H1 (cell line): ENCODE measurements at regions not wholly inside any gene's neighbourhood (a gene's known extent, or its start where the extent isn't known, plus 50 kb on each side); places are given as distances from the start of the nearest gene placed in this dataset.

Experiments
- CTCF ChIA-PET: fragments of 300-600 bp; sonication (Branson Sonifier 250); formaldehyde crosslinking; loops from one replicate; lab custom pipeline; 2021; ENCODE audit not compliant: partially characterized antibody; lab: Charles Lee
- POLR2A ChIA-PET: fragments of 300-600 bp; sonication (Branson Sonifier 250); formaldehyde crosslinking; loops from one replicate; lab custom pipeline; 2021; ENCODE audit warnings: inconsistent platforms; ENCODE audit not compliant: partially characterized antibody; lab: Charles Lee
- DNase-seq, 2 experiments: peaks; one replicate each; pipeline versions ENCODE4 v3.0.0 to v3.0.0-alpha.2; 2010 to 2022; ENCODE audit warnings: low spot score in 2 of 2, low read depth in 1 of 2, mixed read lengths in 1 of 2
- FAIRE-seq: peaks from 2 replicates; lab custom pipeline; 2011; peaks lifted over from hg19 to GRCh38; lab: Jason Lieb, UNC
- H2AFZ ChIP-seq: 2 replicates; pipeline ENCODE4 v1.8.1; 2012; ENCODE audit warnings: low read length, inconsistent platforms
- H2AK5ac ChIP-seq: 2 replicates; pipeline ENCODE4 v1.6.1; 2013; ENCODE audit warnings: low read depth, low read length
- H2BK120ac ChIP-seq: replicated peaks from 2 replicates; pipeline ENCODE3; 2013; ENCODE audit warnings: low read depth, low read length, inconsistent platforms
- H2BK12ac ChIP-seq: 2 replicates; pipeline ENCODE4 v1.6.1; 2013; ENCODE audit warnings: low read depth, low read length
- H2BK15ac ChIP-seq: 2 replicates; pipeline ENCODE4 v1.6.1; 2013; ENCODE audit warnings: low read length
- H2BK20ac ChIP-seq: 2 replicates; pipeline ENCODE4 v1.6.1; 2013; ENCODE audit warnings: low read length
- H2BK5ac ChIP-seq: 2 replicates; pipeline ENCODE4 v1.6.1; 2013; ENCODE audit warnings: low read depth, low read length
- H3K14ac ChIP-seq: 2 replicates; pipeline ENCODE4 v1.6.1; 2013; ENCODE audit warnings: inconsistent platforms; ENCODE audit not compliant: insufficient read length
- H3K18ac ChIP-seq: 2 replicates; pipeline ENCODE4 v1.6.1; 2013; ENCODE audit warnings: low read length; ENCODE audit errors: extremely low read depth
- H3K23ac ChIP-seq: 2 replicates; pipeline ENCODE4 v1.6.1; 2013; ENCODE audit warnings: inconsistent platforms; ENCODE audit not compliant: insufficient read length
- H3K23me2 ChIP-seq: 2 replicates; pipeline ENCODE4 v1.6.1; 2013; ENCODE audit warnings: low read depth, low read length
- H3K27ac ChIP-seq: 2 replicates; pipeline ENCODE4 v1.6.1; 2011; ENCODE audit warnings: low read depth, low read length, inconsistent platforms
- H3K27me3 ChIP-seq, 4 experiments: replicated peaks in 1 of 4; 1 replicate in 1 of 4; 2 replicates in 3 of 4; pipeline versions ENCODE4 v1.6.1 to v1.8.1; 2011 to 2013; ENCODE audit warnings: low read length in 3 of 4, mild to moderate bottlenecking in 3 of 4, inconsistent platforms in 2 of 4, mixed read lengths in 2 of 4, moderate library complexity in 1 of 4; ENCODE audit not compliant: control insufficient read depth in 3 of 4, insufficient read depth in 3 of 4; ENCODE audit errors: extremely low read depth in 1 of 4
- H3K36me3 ChIP-seq, 4 experiments: 2 replicates each; pipeline versions ENCODE4 v1.6.1 to v1.8.1; 2011 to 2013; ENCODE audit warnings: mild to moderate bottlenecking in 4 of 4, low read length in 3 of 4, moderate library complexity in 2 of 4, control low read depth in 1 of 4, inconsistent platforms in 1 of 4; ENCODE audit not compliant: insufficient read depth in 4 of 4, control insufficient read depth in 2 of 4
- H3K4ac ChIP-seq: replicated peaks from 2 replicates; pipeline ENCODE3; 2013; ENCODE audit warnings: low read length, low read depth, mixed read lengths, inconsistent platforms; ENCODE audit not compliant: insufficient read length
- H3K4me1 ChIP-seq, 4 experiments: replicated peaks in 1 of 4; 1 replicate in 1 of 4; 2 replicates in 3 of 4; pipeline versions ENCODE4 v1.6.1 to v1.8.1; 2011 to 2013; ENCODE audit warnings: low read length in 3 of 4, inconsistent platforms in 2 of 4, mixed read lengths in 1 of 4; ENCODE audit not compliant: insufficient read depth in 4 of 4, control insufficient read depth in 3 of 4
- H3K4me2 ChIP-seq, 2 experiments: 2 replicates each; pipeline versions ENCODE4 v1.6.1 to v1.8.1; 2011 to 2013; ENCODE audit warnings: low read depth in 2 of 2, low read length in 2 of 2, control low read depth in 1 of 2, inconsistent platforms in 1 of 2, mild to moderate bottlenecking in 1 of 2; ENCODE audit not compliant: insufficient read depth in 1 of 2
- H3K4me3 ChIP-seq, 4 experiments: fragments of 200-600, 300-600 bp in 1 of 4; sonication (generic), shearing (Covaris generic), sonication (Bioruptor Twin) in 1 of 4; 2 replicates each; pipeline versions ENCODE4 v1.5.1 to v1.8.1; 2011 to 2016; ENCODE audit warnings: low read length in 4 of 4, low read depth in 3 of 4, control low read depth in 2 of 4, inconsistent platforms in 2 of 4, mild to moderate bottlenecking in 2 of 4, mixed read lengths in 1 of 4, moderate library complexity in 1 of 4; ENCODE audit not compliant: insufficient read depth in 2 of 4; ENCODE audit errors: extremely low read depth in 1 of 4
- H3K56ac ChIP-seq: replicated peaks from 2 replicates; pipeline ENCODE3; 2013; ENCODE audit warnings: low read depth, mild to moderate bottlenecking, mixed read lengths, low read length, inconsistent platforms; ENCODE audit not compliant: insufficient read length
- H3K79me1 ChIP-seq: 2 replicates; pipeline ENCODE4 v1.6.1; 2013; ENCODE audit warnings: low read depth, low read length, control low read depth
- H3K79me2 ChIP-seq, 2 experiments: 2 replicates each; pipeline versions ENCODE4 v1.6.1 to v1.8.1; 2012 to 2013; ENCODE audit warnings: low read length in 2 of 2, mild to moderate bottlenecking in 2 of 2, inconsistent platforms in 1 of 2; ENCODE audit not compliant: insufficient read depth in 2 of 2, control insufficient read depth in 1 of 2
- H3K9ac ChIP-seq, 4 experiments: replicated peaks in 1 of 4; 1 replicate in 1 of 4; 2 replicates in 3 of 4; pipeline versions ENCODE4 v1.6.1 to v1.8.1; 2011 to 2013; ENCODE audit warnings: low read depth in 3 of 4, low read length in 3 of 4, control low read depth in 2 of 4, mild to moderate bottlenecking in 2 of 4, moderate library complexity in 2 of 4, inconsistent platforms in 1 of 4; ENCODE audit errors: extremely low read depth in 1 of 4
- H3K9me3 ChIP-seq, 2 experiments: 2 replicates each; pipeline versions ENCODE4 v1.6.1 to v1.8.1; 2012 to 2013; ENCODE audit warnings: mild to moderate bottlenecking in 2 of 2, moderate library complexity in 2 of 2, control low read depth in 1 of 2, inconsistent platforms in 1 of 2, low read depth in 1 of 2, low read length in 1 of 2, mixed read lengths in 1 of 2; ENCODE audit not compliant: insufficient read depth in 2 of 2
- H4K20me1 ChIP-seq, 2 experiments: replicated peaks in 1 of 2; 2 replicates each; pipeline versions ENCODE3 to v1.8.1; 2011 to 2013; ENCODE audit warnings: inconsistent platforms in 2 of 2, low read length in 2 of 2, mild to moderate bottlenecking in 1 of 2; ENCODE audit not compliant: insufficient read depth in 2 of 2, control insufficient read depth in 1 of 2
- H4K5ac ChIP-seq: 2 replicates; pipeline ENCODE4 v1.6.1; 2013; ENCODE audit warnings: low read length, low read depth, mixed read lengths, inconsistent platforms; ENCODE audit not compliant: insufficient read length
- H4K8ac ChIP-seq: 2 replicates; pipeline ENCODE4 v1.8.0; 2013; ENCODE audit warnings: mild to moderate bottlenecking, moderate library complexity, low read length, inconsistent platforms; ENCODE audit not compliant: insufficient read depth; ENCODE audit errors: extremely low read depth
- H4K91ac ChIP-seq: replicated peaks from 2 replicates; pipeline ENCODE3; 2013; ENCODE audit warnings: low read length, mixed read lengths, inconsistent platforms; ENCODE audit not compliant: insufficient read length
- CHD1 ChIP-seq: IDR thresholded peaks from 2 replicates; pipeline ENCODE4 v1.6.1; 2012; ENCODE audit warnings: low read depth, low read length, improper control_type of control experiment
- CREB1 ChIP-seq: IDR thresholded peaks from 2 replicates; pipeline ENCODE4 v1.6.1; 2012; ENCODE audit warnings: inconsistent platforms
- CTBP2 ChIP-seq: IDR thresholded peaks from 2 replicates; pipeline ENCODE4 v1.7.0; 2011; ENCODE audit warnings: borderline replicate concordance, mild to moderate bottlenecking, moderate library complexity, mixed read lengths, low read length; ENCODE audit not compliant: insufficient read depth, insufficient read length
- GTF2F1 ChIP-seq: IDR thresholded peaks from 2 replicates; pipeline ENCODE4 v1.6.1; 2012; ENCODE audit warnings: low read depth, low read length, improper control_type of control experiment, borderline replicate concordance
- HDAC2 ChIP-seq, 2 experiments: fragments of 300-600 bp in 1 of 2; sonication (generic) in 1 of 2; IDR thresholded peaks; 2 replicates each; pipeline ENCODE4 v1.6.1; 2011 to 2012; ENCODE audit warnings: low read depth in 2 of 2, low read length in 2 of 2, mild to moderate bottlenecking in 2 of 2, moderate library complexity in 2 of 2, borderline replicate concordance in 1 of 2, inconsistent platforms in 1 of 2
- POLR2A ChIP-seq, 2 experiments: IDR thresholded peaks; 1 replicate in 1 of 2; 2 replicates in 1 of 2; pipeline ENCODE4 v1.6.1; 2011; ENCODE audit warnings: low read depth in 2 of 2, low read length in 2 of 2, mild to moderate bottlenecking in 2 of 2; ENCODE audit errors: control extremely low read depth in 1 of 2
- RBBP5 ChIP-seq: IDR thresholded peaks from 2 replicates; pipeline ENCODE4 v1.7.1; 2012; ENCODE audit warnings: low read depth, mild to moderate bottlenecking, inconsistent platforms, low read length, moderate library complexity, borderline replicate concordance
- SAP30 ChIP-seq: fragments of 300-600 bp; sonication (generic); IDR thresholded peaks from 2 replicates; pipeline ENCODE4 v1.7.1; 2012; ENCODE audit warnings: low read length, moderate library complexity, mild to moderate bottlenecking, inconsistent platforms; ENCODE audit not compliant: insufficient read depth, insufficient replicate concordance
- SIRT6 ChIP-seq: IDR thresholded peaks from one replicate; pipeline ENCODE4 v1.7.1; 2012; ENCODE audit warnings: low read length, inconsistent platforms
- ZNF274 ChIP-seq: IDR thresholded peaks from 2 replicates; pipeline ENCODE4 v1.7.0; 2012; ENCODE audit warnings: low read length, borderline replicate concordance; ENCODE audit errors: extremely low read depth
- WGBS, 2 experiments: shearing (Covaris generic) in 1 of 2; methylation state at CpG; one replicate each; pipeline versions ENCODE4 v1.1.6 to v1.1.7; 2013 to 2015; ENCODE audit warnings: low lambda C conversion rate in 2 of 2, mixed read lengths in 2 of 2, inconsistent platforms in 1 of 2, low coverage in 1 of 2, missing lambda C conversion rate in 1 of 2; ENCODE audit not compliant: insufficient replicate concordance in 2 of 2, insufficient coverage in 1 of 2, insufficient read length in 1 of 2; ENCODE audit errors: extremely low coverage in 1 of 2, missing lambda C conversion rate in 1 of 2; 5-methylcytosine and 5-hydroxymethylcytosine counted together

DNA sequence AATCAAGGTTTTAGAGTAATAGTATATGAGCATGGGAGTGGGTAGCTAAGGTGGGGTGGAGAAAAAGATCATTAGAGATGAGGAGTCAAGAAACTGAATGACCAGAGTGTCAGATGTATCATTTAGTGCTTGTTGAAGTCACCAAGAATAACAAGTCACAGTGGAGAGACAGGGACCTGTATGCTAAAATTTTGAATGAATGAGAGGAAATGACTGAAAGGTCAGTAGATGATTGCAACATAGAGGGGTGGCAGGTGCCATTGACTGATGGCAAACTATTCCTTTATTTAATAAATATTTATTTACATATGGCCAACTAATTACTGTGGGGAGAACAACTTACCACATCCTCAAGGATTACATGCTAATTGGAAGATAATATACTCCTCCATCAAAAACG, 75.0 kb upstream of the ANKRD28 start:
- POLR2A ChIA-PET: no interaction called here
- no peak for DNase-seq
- WGBS, 2 experiments: 89% methylated on average over 1 of the region's 1 CpG; no CpG with 5 or more reads in 1 of the 2 experiments

More for the DNA sequence above, 75.0 kb upstream of the ANKRD28 start:
- no peaks in the 10 kb centered on the region for H3K27me3 ChIP-seq
- no peak overlapping the region for H3K4me2 ChIP-seq
- H3K14ac ChIP-seq: no peak overlapping the region
- H3K79me2 ChIP-seq: no peaks in the 10 kb centered on the region
- H3K9ac ChIP-seq: no peak overlapping the region
- no peak overlapping the region for H4K8ac ChIP-seq
- no peak overlapping the region for H3K27ac ChIP-seq
- peaks cover 0 to 2% (median 0%) of the 10 kb centered on the region in 4 experiments; a peak in 1 of 8 replicates for H3K36me3 ChIP-seq
- no peaks in the 10 kb centered on the region for H3K23me2 ChIP-seq
- H2BK120ac ChIP-seq: no peak overlapping the region
- H2AFZ ChIP-seq: no peak overlapping the region
- H4K20me1 ChIP-seq: no peaks in the 10 kb centered on the region
- H3K4me1 ChIP-seq: no peaks in the 10 kb centered on the region
- no peak overlapping the region for H2BK15ac ChIP-seq
- H3K9me3 ChIP-seq: peaks cover 4% of the 10 kb centered on the region in 2 experiments
- no peak overlapping the region for H2BK12ac ChIP-seq
- H2BK20ac ChIP-seq: no peak overlapping the region
- no peaks in the 10 kb centered on the region for H3K79me1 ChIP-seq
- H2BK5ac ChIP-seq: no peak overlapping the region
- no peak overlapping the region for H3K56ac ChIP-seq
- CTCF ChIA-PET: interaction anchor here (1.1 kb wide), 1 partner anchor 65 kb away, joined by 3 read pairs; no protein-coding TSS in a partner anchor
- no peak overlapping the region for H4K91ac ChIP-seq
- H3K4ac ChIP-seq: no peak overlapping the region
- no peak overlapping the region for H3K4me3 ChIP-seq
- no peak for FAIRE-seq
- no peak overlapping the region for H4K5ac ChIP-seq
- no peak overlapping the region for H3K18ac ChIP-seq
- TF ChIP-seq RBBP5 (no peak), ZNF274 (no peak), CHD1 (no peak), CREB1 (no peak), HDAC2 (IDR thresholded peaks at IDR 0.05; ENCODE audit: borderline replicate concordance in 1 of 2, low read depth in 2 of 2, low read length in 2 of 2) (no peak), GTF2F1 (no peak), SAP30 (no peak), POLR2A (IDR thresholded peaks at IDR 0.05; ENCODE audit: control extremely low read depth in 1 of 2, low read depth in 2 of 2, low read length in 2 of 2) (no peak), CTBP2 (no peak), SIRT6 (no peak)
- no peak overlapping the region for H3K23ac ChIP-seq
- H2AK5ac ChIP-seq: no peak overlapping the region
